NOMO-1 (cell line): ENCODE measurements at regions not wholly inside any gene's neighbourhood (a gene's known extent, or its start where the extent isn't known, plus 50 kb on each side); places are given as distances from the start of the nearest gene placed in this dataset.
A peak's percentile ranks its signal among the peaks of the same experiment; 100 is the strongest.
"Not testable (repeated sequence)": the region's sequence is repeated elsewhere in the genome, so short reads cannot be mapped to it uniquely, and the experiment has no call there.

Experiments
- DNase-seq, 2 experiments: peaks; one replicate each; lab custom pipeline; 2025; ENCODE audit not compliant: unreplicated experiment in 2 of 2; lab: John Stamatoyannopoulos, UW

DNA sequence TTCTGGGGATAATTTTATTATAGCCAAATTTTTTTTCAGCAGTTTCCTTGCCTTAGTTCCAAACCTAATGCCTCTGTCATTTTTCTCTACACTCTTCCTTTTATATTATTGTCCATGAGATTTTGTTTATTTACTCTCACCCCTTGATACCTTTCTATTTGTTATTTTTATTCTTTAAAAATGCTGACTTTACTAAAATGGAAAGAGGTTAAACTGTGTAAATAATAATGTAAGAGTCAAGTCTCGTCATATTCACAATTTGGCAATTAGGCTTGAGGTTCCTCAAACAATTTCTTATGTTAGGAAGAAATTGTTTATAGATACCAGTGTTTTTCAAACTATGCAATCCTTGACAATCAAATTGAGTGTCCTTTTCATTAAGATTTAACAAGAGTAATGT is 428.6 kb upstream of the CDH9 start:
- no peak for DNase-seq

DNA sequence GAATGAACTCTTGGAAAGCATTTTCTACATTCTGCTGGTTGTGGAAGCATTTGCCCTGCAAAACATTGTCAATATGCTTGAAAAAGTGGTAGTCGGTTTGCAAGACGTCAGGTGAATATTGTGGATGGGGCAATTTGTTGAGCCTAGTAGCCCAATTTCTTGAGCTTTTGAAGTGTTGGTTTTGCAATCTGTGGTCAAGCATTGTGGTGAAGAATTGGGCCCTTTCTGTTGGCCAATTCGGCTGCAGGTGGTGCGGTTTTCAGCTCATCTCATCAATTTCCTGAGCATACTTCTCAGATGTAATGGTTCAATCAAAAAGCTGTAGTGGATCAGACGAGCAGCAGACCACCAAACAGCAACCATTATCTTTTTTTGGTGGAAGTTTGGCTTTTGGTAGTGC is 426.8 kb upstream of the CDH9 start:
- DNase-seq: peak; percentile 99

DNA sequence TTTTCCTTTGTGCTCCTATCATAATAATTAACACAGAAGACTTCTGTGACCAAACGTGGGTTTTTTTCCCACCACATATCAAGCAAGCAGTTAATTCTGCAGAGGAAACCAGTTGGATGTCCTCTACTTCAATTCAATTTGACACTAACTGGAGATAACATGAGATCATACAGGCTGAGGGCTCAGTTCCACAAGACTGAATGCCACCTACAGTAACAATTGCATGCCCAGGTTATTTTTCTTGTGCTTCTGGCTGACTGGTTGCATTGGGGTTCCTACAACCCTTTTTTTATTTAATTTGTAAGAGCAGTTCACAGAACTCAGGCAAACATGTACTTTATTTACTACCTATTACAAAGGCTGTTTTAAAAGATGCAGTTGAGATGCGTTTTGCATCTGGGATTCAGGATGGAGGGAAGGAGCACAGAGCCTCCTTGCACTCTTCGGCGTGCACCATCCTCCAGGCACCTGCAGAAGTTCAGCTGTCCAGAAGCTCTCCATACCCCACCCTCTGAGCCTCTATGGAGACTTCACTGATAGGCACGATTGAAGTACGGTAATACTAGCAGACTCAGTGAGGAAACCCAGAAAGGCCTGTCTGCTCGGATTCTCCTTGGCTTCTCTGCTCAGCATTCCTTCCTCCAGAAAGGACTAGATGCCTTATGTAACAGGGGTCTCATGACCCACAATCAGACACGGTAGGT is 425.2 kb upstream of the CDH9 start:
- no peak for DNase-seq

DNA sequence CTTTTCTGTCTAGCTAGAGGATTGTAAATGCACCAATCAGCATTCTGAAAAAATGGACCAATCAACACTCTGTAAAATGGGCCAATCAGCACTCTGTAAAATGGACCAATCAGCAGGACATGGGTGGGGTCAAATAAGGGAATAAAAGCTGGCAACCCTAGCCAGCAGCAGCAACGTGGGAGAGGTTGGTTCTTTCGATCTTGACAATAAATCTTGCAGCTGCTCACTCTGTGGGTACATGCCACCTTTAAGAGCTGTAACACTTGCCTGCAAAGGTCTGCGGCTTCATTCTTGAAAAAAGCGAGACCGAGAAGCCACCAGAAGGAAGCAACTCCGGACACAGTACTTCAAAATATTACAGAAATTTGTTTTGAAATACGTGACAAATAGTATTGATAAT is 424.6 kb upstream of the CDH9 start:
- DNase-seq: no peak

DNA sequence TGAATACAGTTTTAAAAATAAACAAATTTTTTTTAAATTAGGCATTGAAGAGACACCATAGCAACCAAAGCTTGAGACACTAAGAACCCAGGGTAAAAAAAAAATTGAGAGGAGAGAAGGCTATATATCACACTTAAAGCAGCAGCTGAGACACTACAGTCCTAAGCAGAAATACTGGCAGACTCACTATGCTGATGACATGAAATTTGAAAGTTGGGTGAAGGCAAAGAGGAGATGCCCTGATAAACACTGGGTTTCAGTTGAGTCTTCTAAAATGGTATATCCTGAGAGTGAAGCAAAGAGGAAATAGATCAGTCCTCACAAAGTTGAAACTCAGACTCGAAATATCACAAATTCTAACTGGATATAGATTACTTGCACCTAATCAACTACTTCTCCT is 419.9 kb upstream of the CDH9 start:
- DNase-seq: peak in 1 of 2 experiments; percentile 28

DNA sequence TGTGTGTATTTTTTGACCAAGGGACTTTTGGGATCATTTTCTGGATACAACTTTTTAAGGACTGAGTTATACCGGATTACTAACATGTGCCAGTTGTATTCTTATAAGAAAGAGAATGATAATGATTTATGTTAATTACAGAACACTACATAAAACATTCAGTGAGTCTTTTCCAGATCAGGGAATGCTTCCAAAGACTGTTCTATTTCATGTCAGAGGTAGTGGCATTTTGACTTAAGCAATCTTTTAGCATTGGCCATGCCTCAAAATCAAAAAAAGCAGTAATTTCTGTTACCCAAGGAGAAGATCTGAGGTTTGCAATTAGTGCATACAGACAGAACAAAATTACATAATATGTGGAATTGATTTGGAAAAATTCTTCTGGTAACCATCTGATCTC is 413.0 kb upstream of the CDH9 start:
- DNase-seq: no peak

DNA sequence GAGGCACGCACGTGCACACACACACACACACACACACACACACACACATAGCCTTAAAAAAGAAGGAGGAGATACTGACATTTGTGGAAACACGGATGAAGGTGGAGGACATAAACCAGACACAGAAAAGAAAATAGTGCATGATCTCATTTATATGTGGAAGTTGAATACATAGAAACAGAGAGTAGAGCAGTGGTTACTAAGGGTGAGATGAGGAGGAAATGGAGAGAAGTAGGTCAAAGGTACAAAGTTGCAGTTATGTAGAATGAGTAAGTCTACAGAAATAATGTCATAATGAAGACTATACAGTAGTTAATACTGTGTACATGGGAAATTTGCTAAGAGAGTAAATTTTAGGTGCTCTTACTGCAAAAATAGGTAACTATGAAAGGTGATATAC is 412.2 kb upstream of the CDH9 start:
- peak; percentile 32 to 85 for DNase-seq

DNA sequence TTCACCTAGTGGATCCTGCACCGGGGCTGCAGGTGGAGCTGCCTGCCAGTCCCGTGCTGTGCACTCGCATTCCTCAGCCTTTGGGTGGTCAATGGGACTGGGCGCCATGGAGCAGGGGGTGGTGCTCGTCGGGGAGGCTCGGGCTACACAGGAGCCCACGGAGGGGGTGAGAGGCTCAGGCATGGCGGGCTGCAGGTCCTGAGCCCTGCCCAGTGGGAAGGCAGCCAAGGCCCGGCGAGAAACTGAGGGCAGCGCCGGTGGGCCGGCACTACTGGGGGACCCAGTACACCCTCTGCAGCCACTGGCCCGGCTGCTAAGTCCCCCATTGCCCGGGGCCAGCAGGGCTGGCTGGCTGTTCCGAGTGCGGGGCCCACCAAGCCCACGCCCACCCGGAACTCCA is 401.0 kb upstream of the CDH9 start:
- not testable (repeated sequence) for DNase-seq

DNA sequence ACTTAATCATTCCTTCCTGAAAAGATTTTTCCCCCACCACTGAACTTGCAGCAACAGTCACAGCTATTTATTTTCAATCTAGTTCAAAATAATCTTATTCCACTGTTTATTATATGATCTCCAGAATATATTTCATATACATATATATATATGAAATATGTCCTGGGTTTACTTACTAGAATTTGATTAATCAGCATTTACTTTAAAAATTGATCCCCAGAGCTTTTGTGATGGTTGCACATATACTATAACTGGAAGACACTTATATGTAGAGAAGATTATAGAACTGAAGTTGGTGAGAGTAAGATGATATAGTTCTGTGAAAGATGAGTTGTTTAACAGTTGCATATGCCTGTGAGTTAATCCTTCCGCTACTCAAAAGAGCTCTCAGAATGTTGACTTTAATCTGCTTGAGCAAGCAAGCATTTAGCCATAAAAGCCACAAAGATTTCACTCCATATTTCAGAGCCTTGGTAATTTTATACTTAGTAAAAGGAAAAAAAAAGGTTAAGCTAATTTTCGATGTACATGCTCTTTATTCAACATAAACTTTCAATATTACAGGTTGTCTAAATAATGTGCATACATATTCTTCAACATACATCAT is 399.3 kb upstream of the CDH9 start:
- no peak for DNase-seq

DNA sequence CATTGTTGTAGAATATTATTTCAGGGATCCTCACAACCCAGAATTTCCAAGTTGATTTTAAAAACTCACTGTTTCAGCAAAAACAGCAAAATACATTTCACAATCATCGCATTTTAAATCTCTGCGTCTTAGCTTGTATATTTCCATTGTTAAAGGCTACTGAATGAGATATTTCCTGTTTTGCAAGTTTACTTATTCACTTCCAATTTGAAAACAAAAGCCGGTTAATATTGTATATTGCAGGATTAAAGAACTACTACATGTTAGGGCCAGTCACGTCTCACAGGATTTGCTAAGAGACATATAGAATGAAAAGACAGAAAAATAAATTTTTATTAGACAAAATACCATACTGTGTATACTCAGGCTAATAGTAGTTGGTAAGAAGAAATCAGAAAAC is 395.9 kb upstream of the CDH9 start:
- no peak for DNase-seq

DNA sequence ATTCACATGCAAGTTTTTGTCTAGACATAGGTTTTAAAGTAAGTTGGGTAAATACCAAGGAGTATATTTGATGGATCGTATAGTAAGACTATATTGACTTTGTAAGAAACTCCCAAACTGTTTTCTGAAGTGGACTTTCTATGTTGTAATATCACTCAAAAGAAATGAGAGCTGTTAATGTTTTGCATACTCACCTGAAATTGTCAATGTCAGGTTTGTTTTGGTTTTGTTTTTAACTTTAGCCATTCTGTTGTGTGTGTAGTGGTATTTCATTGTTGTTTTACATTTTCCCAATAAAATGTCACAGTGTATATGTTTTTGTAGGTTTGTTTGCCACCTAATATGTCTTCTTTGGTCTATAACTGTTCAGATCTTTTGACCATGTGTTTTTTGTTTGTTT is 375.7 kb upstream of the CDH9 start:
- DNase-seq: no peak

DNA sequence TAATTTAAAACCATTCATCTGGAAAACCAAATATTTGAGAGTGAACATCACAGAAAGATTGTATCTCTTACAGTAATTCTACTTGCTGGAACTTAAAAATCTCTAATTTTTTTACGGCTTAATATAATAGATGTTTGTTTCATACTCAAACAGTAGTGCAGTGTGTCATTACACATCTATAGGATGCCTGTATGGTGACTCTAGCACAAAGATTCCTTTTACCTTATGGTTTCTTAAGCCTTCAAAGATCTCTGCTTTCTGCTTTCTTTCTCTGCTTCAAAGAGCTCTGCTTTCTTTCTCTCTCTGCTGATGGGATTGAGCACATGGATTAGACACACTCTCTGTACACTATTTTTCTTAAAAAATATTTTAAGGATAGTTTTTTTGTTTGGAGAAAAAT is 374.0 kb upstream of the CDH9 start:
- DNase-seq: no peak

DNA sequence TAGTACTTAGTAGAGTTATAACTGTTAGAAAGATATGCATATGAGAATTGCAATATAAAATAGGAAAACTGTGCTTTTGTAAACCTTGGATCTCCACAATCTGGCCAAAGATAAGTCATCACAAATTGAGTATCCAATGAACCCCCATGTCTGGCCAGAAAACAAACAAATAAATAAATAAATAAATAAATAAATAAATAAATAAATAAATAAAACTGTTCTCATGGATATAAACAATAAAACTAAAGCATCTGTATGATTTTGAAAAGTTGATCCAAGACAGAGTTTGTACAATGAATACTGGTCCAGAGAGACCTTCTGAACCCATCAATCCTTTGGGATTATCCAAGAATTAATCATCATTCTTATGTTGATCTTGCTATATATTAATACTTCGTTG is 367.6 kb upstream of the CDH9 start:
- DNase-seq: no peak

DNA sequence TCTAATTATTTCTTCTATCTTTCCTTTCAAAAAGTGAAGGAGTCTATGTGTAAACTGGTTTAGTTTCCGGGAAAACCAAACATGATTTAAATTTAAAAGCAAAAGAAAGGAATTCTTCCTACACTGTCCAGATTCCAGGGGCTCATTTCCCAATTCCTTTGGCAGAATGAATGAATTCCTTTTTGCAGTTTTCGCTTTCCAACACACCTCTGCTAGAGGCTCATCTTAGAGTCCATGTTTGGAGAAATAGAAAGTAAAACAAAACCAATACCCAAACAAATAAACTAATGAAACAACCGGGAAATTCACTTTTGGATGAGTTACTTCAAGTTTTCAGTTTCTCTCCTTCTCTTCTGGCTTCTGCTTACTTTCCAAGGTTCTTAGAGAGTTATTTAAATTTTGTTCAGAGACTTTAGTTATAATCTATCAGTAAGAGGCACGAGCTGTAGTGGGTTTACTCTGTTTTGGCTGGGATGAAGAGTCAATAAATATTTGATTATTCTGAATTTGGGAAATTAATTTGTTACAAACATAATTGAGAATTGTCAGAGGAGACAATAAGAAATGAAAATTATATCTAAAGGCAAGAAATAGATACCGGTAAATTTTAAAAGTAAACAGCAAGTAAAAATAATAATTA is 365.0 kb upstream of the CDH9 start:
- peak; percentile 1 to 11 for DNase-seq

DNA sequence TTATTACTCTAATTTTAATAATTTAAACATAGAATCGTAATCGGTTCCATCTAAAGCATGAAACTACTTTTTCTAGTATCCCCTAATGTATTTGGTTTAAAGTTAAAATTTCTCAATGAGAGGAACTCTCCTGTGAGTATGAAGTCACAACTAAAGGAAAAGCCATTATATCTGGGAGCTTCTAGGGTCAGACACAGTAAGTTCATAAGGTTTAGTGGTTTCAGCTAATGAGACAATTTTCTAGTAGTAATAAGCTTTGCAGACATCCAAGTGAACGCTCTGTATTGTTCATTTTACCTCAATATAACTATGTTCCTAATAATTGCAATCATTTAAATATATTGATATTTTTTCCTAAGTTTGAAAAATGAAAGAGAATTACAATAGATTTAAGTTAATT is 364.4 kb upstream of the CDH9 start:
- DNase-seq: no peak

DNA sequence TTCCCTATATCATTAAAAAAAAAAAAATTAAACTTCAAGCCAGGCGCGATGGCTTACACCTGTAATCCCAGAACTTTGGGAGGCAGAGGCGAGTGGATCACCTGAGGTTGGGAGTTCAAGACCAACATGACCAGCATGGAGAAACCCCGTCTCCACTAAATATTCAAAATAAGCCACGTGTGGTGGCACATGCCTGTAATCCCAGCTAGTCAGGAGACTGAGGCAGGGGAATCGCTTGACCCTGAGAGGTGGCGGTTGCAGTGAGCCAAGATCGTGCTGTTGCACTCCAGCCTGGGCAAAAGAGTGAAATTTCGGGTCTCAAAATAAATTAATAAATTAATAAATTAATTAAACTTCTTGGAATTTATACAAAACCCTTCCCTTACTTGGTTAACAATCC is 358.6 kb upstream of the CDH9 start:
- no peak for DNase-seq

DNA sequence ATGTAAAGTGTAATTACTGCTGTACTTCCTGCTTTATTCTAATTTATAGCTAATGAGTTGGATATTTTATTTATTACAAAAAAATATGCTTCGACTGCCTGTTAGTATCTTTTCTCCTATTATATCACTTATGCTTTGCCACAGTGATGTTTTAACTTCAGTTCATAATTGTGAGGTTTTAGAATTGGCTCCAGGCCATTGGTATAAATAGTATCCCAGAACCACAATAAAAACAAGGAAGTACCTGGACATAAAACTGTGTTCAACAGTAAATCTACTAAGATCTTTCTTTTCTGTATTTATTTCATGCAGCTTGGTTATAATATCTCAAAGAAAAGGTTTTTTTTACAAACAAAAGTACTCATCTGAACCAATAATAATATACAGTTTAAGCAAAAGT is 354.3 kb upstream of the CDH9 start:
- peak in 1 of 2 experiments; percentile 41 for DNase-seq

DNA sequence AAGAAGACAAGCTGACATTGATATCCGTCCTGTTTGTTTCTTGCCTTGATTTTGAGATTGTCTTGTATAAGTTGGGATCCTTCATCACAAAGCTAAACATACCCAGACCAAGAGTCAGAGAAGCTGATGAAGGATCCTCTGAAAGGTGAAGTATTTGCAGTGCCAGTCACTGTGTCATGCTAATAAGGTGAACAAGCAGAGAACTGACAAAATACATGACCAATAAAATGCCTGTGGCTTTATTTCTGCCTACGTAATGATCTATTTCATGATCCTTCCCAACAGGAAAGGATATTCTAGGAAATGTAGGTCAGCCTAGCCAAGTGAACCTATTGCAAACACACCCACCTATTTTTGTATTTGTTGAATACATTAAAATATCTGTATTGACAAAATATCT is 351.3 kb upstream of the CDH9 start:
- no peak for DNase-seq

DNA sequence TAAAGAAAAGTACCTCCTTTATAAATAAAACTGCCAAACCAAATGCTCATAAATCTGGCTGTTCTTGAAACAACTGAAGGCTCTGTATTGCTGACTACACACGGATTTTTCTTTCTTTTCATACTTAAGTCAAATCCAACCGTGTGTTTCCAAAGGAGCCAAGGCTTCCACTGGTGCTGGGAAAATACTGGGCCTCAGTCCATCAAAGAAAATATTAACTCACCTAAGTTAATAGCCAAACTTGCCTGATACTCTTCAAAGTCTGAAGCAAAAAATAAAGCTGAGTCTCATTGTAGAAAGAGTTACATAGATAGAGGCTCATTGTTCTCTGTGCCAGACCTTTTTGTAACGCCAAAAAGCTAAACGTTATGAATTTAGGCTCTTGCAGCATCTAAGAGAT is 350.4 kb upstream of the CDH9 start:
- no peak for DNase-seq

DNA sequence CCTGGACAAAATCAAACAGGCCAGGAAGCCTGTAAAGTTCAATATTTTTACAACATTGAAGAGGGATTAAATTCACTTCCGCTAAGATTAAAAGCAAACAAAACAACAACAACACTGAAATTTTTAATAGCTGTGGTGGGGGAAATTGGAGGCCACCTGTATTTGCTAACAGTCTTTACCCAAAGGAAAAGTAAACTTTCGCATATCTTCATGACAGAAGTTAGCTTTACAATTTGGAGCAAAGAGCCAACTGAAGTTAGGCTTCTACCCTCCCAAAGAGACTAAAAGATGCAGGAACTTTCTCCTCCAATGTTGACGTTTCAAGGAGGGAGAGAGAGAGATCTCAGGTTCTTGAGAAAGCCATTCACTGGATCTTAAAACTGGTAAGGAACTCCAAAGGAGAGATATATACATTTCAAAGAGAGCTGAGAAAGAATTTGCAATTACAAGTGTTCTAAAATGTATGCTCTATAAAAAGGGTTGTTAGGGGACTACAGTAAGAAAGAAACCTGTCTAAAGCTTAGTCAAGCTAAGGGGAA is 349.2 kb upstream of the CDH9 start:
- no peak for DNase-seq

DNA sequence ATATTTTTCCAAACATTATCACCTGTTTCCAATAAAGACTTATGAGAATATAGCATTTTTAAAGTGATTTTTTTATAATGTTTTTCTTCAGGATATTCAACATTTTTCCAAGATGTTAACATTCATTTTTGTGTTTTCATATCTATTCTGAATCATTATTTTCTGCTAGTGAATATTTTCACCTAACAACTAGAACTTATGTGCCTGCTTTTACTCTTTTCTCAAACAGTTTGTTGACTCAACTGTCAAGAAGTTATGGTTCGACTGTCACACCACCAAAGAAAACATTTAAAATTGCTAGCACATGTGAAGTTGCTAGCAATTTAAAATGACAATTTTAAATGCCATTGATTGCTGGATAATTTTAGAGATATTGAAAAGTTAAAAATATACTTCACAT is 343.3 kb upstream of the CDH9 start:
- DNase-seq: no peak

DNA sequence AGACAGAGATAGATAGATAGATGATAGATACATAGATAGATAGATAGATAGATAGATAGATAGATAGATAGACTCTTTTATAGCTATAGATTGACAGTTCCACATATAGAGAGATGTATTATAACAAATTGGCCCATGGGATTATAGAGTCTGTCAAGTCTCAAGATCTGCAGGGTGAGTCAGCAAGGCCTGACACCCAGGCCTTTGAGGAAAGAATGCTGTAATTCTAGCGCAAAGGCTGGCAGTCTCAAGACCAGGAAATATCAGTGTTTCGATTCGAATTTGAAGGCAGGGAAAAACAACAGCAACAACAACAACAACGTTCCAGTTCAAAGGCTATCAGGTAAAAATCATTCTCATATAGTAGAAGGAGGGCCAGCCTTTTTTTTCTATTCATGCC is 339.2 kb upstream of the CDH9 start:
- no peak for DNase-seq
